Suprapubic skin (tissue), 3 donors: ENCODE measurements at regions not wholly inside any gene's neighbourhood (a gene's known extent, or its start where the extent isn't known, plus 50 kb on each side); places are given as distances from the start of the nearest gene placed in this dataset.

Experiments used
- EP300 ChIP-seq: sonication (generic); formaldehyde crosslinking; IDR thresholded peaks from one replicate; pipeline ENCODE4 v1.6.1; 2017; ENCODE audit warnings: antibody characterized with exemption
- TF ChIP-seq, protein P1 (sequence below), 2 donors: fragments of 200-600 bp in 1 of 2; fragments of 450-650 bp in 1 of 2; sonication (generic) in 1 of 2; IDR thresholded peaks; one replicate each; pipeline ENCODE4 v1.5.1; 2016 to 2019; ENCODE audit warnings: antibody characterized with exemption in 2 of 2, mild to moderate bottlenecking in 1 of 2, moderate library complexity in 1 of 2

DNA sequence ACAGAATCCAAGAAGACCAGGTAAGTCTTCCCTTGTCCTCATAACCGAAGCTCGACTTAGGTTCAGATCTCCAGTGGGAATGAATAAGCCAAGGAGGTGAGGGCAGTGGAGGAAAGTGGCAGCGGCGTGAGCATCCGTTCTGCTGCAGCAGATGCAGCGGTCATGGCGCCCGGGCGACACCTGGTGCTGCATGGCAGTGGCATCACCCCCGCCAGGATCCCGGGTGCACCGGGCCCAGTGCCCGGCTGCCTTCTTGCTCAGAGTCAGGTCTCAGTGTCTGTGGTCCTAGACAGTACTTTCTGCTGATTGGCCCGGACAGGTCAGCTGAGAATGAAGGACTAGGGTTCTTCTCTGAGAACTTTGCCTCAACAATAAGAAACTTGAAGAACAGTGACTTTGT, 83.4 kb upstream of the SORBS2 start:
- TF ChIP-seq, protein P1, sequence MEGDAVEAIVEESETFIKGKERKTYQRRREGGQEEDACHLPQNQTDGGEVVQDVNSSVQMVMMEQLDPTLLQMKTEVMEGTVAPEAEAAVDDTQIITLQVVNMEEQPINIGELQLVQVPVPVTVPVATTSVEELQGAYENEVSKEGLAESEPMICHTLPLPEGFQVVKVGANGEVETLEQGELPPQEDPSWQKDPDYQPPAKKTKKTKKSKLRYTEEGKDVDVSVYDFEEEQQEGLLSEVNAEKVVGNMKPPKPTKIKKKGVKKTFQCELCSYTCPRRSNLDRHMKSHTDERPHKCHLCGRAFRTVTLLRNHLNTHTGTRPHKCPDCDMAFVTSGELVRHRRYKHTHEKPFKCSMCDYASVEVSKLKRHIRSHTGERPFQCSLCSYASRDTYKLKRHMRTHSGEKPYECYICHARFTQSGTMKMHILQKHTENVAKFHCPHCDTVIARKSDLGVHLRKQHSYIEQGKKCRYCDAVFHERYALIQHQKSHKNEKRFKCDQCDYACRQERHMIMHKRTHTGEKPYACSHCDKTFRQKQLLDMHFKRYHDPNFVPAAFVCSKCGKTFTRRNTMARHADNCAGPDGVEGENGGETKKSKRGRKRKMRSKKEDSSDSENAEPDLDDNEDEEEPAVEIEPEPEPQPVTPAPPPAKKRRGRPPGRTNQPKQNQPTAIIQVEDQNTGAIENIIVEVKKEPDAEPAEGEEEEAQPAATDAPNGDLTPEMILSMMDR (IDR thresholded peaks at IDR 0.05), result no peak
- no peak for TF ChIP-seq EP300
